Effector memory CD8-positive, alpha-beta T cell (primary cell): ENCODE measurements at regions not wholly inside any gene's neighbourhood (a gene's known extent, or its start where the extent isn't known, plus 50 kb on each side); places are given as distances from the start of the nearest gene placed in this dataset.

Source experiments
- ATAC-seq: fragments of 150-1000 bp; cut with Tn5 transposase; replicated peaks from 2 replicates; pipeline ENCODE4 v1.10.0; 2021; ENCODE audit warnings: mild to moderate bottlenecking, moderate library complexity
- DNase-seq, 3 experiments: peaks; one replicate each; pipeline ENCODE4 v3.0.0; 2021
- H3K27ac Mint-ChIP-seq, 2 donors: one replicate each; pipeline ENCODE4 v1.8.0; 2022; ENCODE audit warnings: mild to moderate bottlenecking in 2 of 2, mixed read lengths in 2 of 2, moderate library complexity in 2 of 2
- H3K27me3 Mint-ChIP-seq, 2 donors: one replicate each; pipeline ENCODE4 v1.8.0; 2022; ENCODE audit warnings: mixed read lengths in 2 of 2
- H3K36me3 Mint-ChIP-seq: one replicate; pipeline ENCODE4 v1.8.0; 2022; ENCODE audit warnings: mild to moderate bottlenecking, moderate library complexity, mixed read lengths; ENCODE audit not compliant: insufficient read depth
- H3K4me1 Mint-ChIP-seq, 2 donors: one replicate each; pipeline ENCODE4 v1.8.0; 2022; ENCODE audit warnings: low read depth in 2 of 2, mixed read lengths in 2 of 2
- H3K4me3 Mint-ChIP-seq, 2 donors: one replicate each; pipeline ENCODE4 v1.8.0; 2022; ENCODE audit warnings: mild to moderate bottlenecking in 2 of 2, mixed read lengths in 2 of 2, moderate library complexity in 2 of 2
- H3K9me3 Mint-ChIP-seq, 2 donors: one replicate each; pipeline ENCODE4 v1.8.0; 2022; ENCODE audit warnings: mixed read lengths in 2 of 2

GRCh38 chr6:756224-756623, 63.3 kb upstream of the EXOC2 start:
- Mint-ChIP-seq H3K4me3 (no peak overlapping the region), H3K36me3 (no peaks in the 10 kb centered on the region), H3K9me3 (no peaks in the 10 kb centered on the region), H3K4me1 (no peaks in the 10 kb centered on the region), H3K27me3 (peaks cover 0 to 9% of the 10 kb centered on the region in 2 donors), H3K27ac (no peak overlapping the region)
- no peak for ATAC-seq
- DNase-seq: no peak

- no peaks in the 10 kb centered on the region for H3K4me1 Mint-ChIP-seq
- no peak overlapping the region for H3K27ac Mint-ChIP-seq
- ATAC-seq (no peak), DNase-seq (no peak)
- H3K27me3 Mint-ChIP-seq: no peaks in the 10 kb centered on the region
- no peak overlapping the region for H3K4me3 Mint-ChIP-seq
- H3K36me3 Mint-ChIP-seq: no peaks in the 10 kb centered on the region
- no peaks in the 10 kb centered on the region for H3K9me3 Mint-ChIP-seq
Observed at GRCh38 chr6:754202-754601, 61.3 kb upstream of the EXOC2 start.

- DNase-seq (no peak), ATAC-seq (no peak)
- Mint-ChIP-seq H3K36me3 (no peaks in the 10 kb centered on the region), H3K9me3 (no peaks in the 10 kb centered on the region), H3K4me1 (no peaks in the 10 kb centered on the region), H3K4me3 (no peak overlapping the region), H3K27ac (no peak overlapping the region), H3K27me3 (no peaks in the 10 kb centered on the region)
Observed at GRCh38 chr6:753486-753885, 60.5 kb upstream of the EXOC2 start.

GRCh38 chr6:752438-752837, 59.5 kb upstream of the EXOC2 start:
- Mint-ChIP-seq H3K4me3 (no peak overlapping the region), H3K27me3 (no peaks in the 10 kb centered on the region), H3K9me3 (no peaks in the 10 kb centered on the region), H3K4me1 (no peaks in the 10 kb centered on the region), H3K27ac (no peak overlapping the region), H3K36me3 (no peaks in the 10 kb centered on the region)
- no peak for DNase-seq
- ATAC-seq: no peak

- ATAC-seq (no peak), DNase-seq (no peak)
- no peaks in the 10 kb centered on the region for H3K36me3 Mint-ChIP-seq
- no peaks in the 10 kb centered on the region for H3K9me3 Mint-ChIP-seq
- no peak overlapping the region for H3K4me3 Mint-ChIP-seq
- no peaks in the 10 kb centered on the region for H3K4me1 Mint-ChIP-seq
- H3K27ac Mint-ChIP-seq: no peak overlapping the region
- H3K27me3 Mint-ChIP-seq: no peaks in the 10 kb centered on the region
Observed at GRCh38 chr6:751765-752164, 58.8 kb upstream of the EXOC2 start.

GRCh38 chr6:747921-748320, 55.0 kb upstream of the EXOC2 start:
- no peaks in the 10 kb centered on the region for H3K9me3 Mint-ChIP-seq
- DNase-seq (no peak), ATAC-seq (no peak)
- no peaks in the 10 kb centered on the region for H3K27me3 Mint-ChIP-seq
- H3K27ac Mint-ChIP-seq: no peak overlapping the region
- no peaks in the 10 kb centered on the region for H3K36me3 Mint-ChIP-seq
- no peaks in the 10 kb centered on the region for H3K4me1 Mint-ChIP-seq
- H3K4me3 Mint-ChIP-seq: no peak overlapping the region

- no peaks in the 10 kb centered on the region for H3K36me3 Mint-ChIP-seq
- H3K27ac Mint-ChIP-seq: no peak overlapping the region
- H3K4me1 Mint-ChIP-seq: no peaks in the 10 kb centered on the region
- H3K27me3 Mint-ChIP-seq: no peaks in the 10 kb centered on the region
- DNase-seq (no peak), ATAC-seq (no peak)
- no peaks in the 10 kb centered on the region for H3K9me3 Mint-ChIP-seq
- no peak overlapping the region for H3K4me3 Mint-ChIP-seq
Observed at GRCh38 chr6:747028-747427, 54.1 kb upstream of the EXOC2 start.

- Mint-ChIP-seq H3K4me3 (no peak overlapping the region), H3K4me1 (no peaks in the 10 kb centered on the region), H3K36me3 (no peaks in the 10 kb centered on the region), H3K9me3 (no peaks in the 10 kb centered on the region), H3K27ac (no peak overlapping the region), H3K27me3 (no peaks in the 10 kb centered on the region)
- DNase-seq (no peak), ATAC-seq (no peak)
Observed at GRCh38 chr6:744666-745353, 51.9 kb upstream of the EXOC2 start.

- Mint-ChIP-seq H3K27ac (no peak overlapping the region), H3K4me3 (no peak overlapping the region), H3K9me3 (no peaks in the 10 kb centered on the region), H3K36me3 (no peaks in the 10 kb centered on the region), H3K27me3 (peaks cover 0 to 9% of the 10 kb centered on the region in 2 donors), H3K4me1 (no peaks in the 10 kb centered on the region)
- no peak for DNase-seq
- ATAC-seq: no peak
Observed at GRCh38 chr6:743320-744096, 50.6 kb upstream of the EXOC2 start.
